ENCODE measurements at regions not wholly inside any gene's neighbourhood (a gene's known extent, or its start where the extent isn't known, plus 50 kb on each side); places are given as distances from the start of the nearest gene placed in this dataset.

- H4K8ac ChIP-seq (replicated peaks; ENCODE audit: insufficient read length, low read depth, low read length), result no peak overlapping the region
- no peak overlapping the region for H3T11ph ChIP-seq (ENCODE audit: low read length)
- H3K23ac ChIP-seq (ENCODE audit: insufficient read length, low read depth, low read length), result no peak overlapping the region
- H3K14ac ChIP-seq (ENCODE audit: insufficient read depth, low read length), result no peak overlapping the region
- DNase-seq, result no peak
- WGBS (ENCODE audit: extremely low coverage, insufficient read length, low lambda C conversion rate), result no CpG with 5 or more reads among the region's 20 CpGs
- no peak overlapping the region for H2BK12ac ChIP-seq (ENCODE audit: insufficient read length, low read depth, low read length)
- no peaks in the 10 kb centered on the region for H4K20me1 ChIP-seq (ENCODE audit: control insufficient read depth, insufficient read depth, insufficient read length)
- no peak overlapping the region for H4K91ac ChIP-seq (ENCODE audit: insufficient read length, low read depth, low read length)
- Mint-ChIP-seq H3K27me3 (ENCODE audit: low read depth) (peaks cover 2% of the 10 kb centered on the region), H3K4me1 (no peaks in the 10 kb centered on the region), H3K9me3 (peaks cover 87 to 91% of the 10 kb centered on the region in 2 experiments), H3K27ac (no peak overlapping the region), H3K36me3 (ENCODE audit: insufficient read depth in 1 of 3, low read depth in 3 of 3) (peaks cover 20 to 40% (median 36%) of the 10 kb centered on the region in 3 experiments; a peak in 6 of 7 replicates), H3K4me3 (no peak overlapping the region)
- no peaks in the 10 kb centered on the region for H3K79me1 ChIP-seq (ENCODE audit: insufficient read depth, low read depth, low read length, poor library complexity, severe bottlenecking)
- H2BK15ac ChIP-seq (ENCODE audit: low read depth, low read length), result no peak overlapping the region
- no peaks in the 10 kb centered on the region for H3K23me2 ChIP-seq (ENCODE audit: insufficient read length, low read depth, low read length, poor library complexity, severe bottlenecking)
- H2AK5ac ChIP-seq (ENCODE audit: insufficient read length, low read length), result no peak overlapping the region
- H3K9me3 ChIP-seq (ENCODE audit: control insufficient read depth, low read depth, low read length), result peaks cover 63% of the 10 kb centered on the region
- H3K9ac ChIP-seq (ENCODE audit: extremely low read depth, insufficient read length, low read length), result no peak overlapping the region
- no peak overlapping the region for H2BK120ac ChIP-seq (ENCODE audit: low read depth, low read length, poor library complexity, severe bottlenecking)
- no peak overlapping the region for H3K56ac ChIP-seq (ENCODE audit: insufficient read length, low read depth, low read length)
- H3K4me2 ChIP-seq (ENCODE audit: insufficient read depth, insufficient read length, low read length), result no peak overlapping the region
- H3K4ac ChIP-seq (ENCODE audit: low read depth, low read length), result no peak overlapping the region
- H3K79me2 ChIP-seq (ENCODE audit: insufficient read depth, low read length), result no peaks in the 10 kb centered on the region
- H3K27ac ChIP-seq (ENCODE audit: insufficient read length, low read depth, low read length), result no peak overlapping the region
- no peaks in the 10 kb centered on the region for H3K4me1 ChIP-seq (ENCODE audit: insufficient read depth, low read length)
- TF ChIP-seq CTCF (conservative IDR thresholded peaks at IDR 0.05), result no peak
- H2BK5ac ChIP-seq (ENCODE audit: insufficient read length, low read length), result no peak overlapping the region
- no peak overlapping the region for H2AFZ ChIP-seq (ENCODE audit: low read length)
- H3K18ac ChIP-seq (ENCODE audit: insufficient read length, low read depth, low read length), result no peak overlapping the region
- no peak overlapping the region for H4K5ac ChIP-seq (ENCODE audit: insufficient read length, low read depth, low read length)
- no peak overlapping the region for H2BK20ac ChIP-seq (ENCODE audit: low read depth, low read length, poor library complexity, severe bottlenecking)
- H3K27me3 ChIP-seq (ENCODE audit: insufficient read depth, low read length), result no peaks in the 10 kb centered on the region
Observed at GRCh38 chr10:37634351-37634880, 223.0 kb downstream of the ZNF248 start.

Measured in H9 (cell line).